Neutrophil (primary cell): ENCODE measurements at regions not wholly inside any gene's neighbourhood (a gene's known extent, or its start where the extent isn't known, plus 50 kb on each side); places are given as distances from the start of the nearest gene placed in this dataset.

ENCODE experiments used
- H3K27ac ChIP-seq: fragments of 200-600 bp; sonication (generic); 2 replicates; pipeline ENCODE4 v1.5.1; 2016; ENCODE audit warnings: mild to moderate bottlenecking, moderate library complexity
- H3K27me3 ChIP-seq: fragments of 200-600 bp; sonication (generic); 2 replicates; pipeline ENCODE4 v1.6.0; 2016; ENCODE audit warnings: mild to moderate bottlenecking
- H3K36me3 ChIP-seq: fragments of 200-600 bp; sonication (generic); 2 replicates; pipeline ENCODE4 v1.5.1; 2017
- H3K4me1 ChIP-seq, 2 experiments: fragments of 200-600 bp in 1 of 2; sonication (generic) in 1 of 2; 1 replicate in 1 of 2; 2 replicates in 1 of 2; pipeline versions ENCODE4 v1.5.1 to v1.6.1; 2013 to 2016; ENCODE audit warnings: low read depth in 1 of 2, low read length in 1 of 2, mild to moderate bottlenecking in 1 of 2, moderate library complexity in 1 of 2; ENCODE audit not compliant: control insufficient read depth in 1 of 2, insufficient read depth in 1 of 2
- H3K4me3 ChIP-seq, 2 experiments: fragments of 200-600 bp in 1 of 2; sonication (generic) in 1 of 2; 1 replicate in 1 of 2; 2 replicates in 1 of 2; pipeline ENCODE4 v1.5.1; 2013 to 2016; ENCODE audit warnings: low read depth in 1 of 2, low read length in 1 of 2, mild to moderate bottlenecking in 1 of 2, moderate library complexity in 1 of 2
- H3K9me3 ChIP-seq: fragments of 200-600 bp; sonication (generic); 2 replicates; pipeline ENCODE4 v1.5.1; 2016
- TF ChIP-seq, protein P1 (sequence below): fragments of 200-600 bp; sonication (generic); IDR thresholded peaks from 2 replicates; pipeline ENCODE4 v1.5.1; 2016; ENCODE audit warnings: antibody characterized with exemption

- TF ChIP-seq, protein P1, sequence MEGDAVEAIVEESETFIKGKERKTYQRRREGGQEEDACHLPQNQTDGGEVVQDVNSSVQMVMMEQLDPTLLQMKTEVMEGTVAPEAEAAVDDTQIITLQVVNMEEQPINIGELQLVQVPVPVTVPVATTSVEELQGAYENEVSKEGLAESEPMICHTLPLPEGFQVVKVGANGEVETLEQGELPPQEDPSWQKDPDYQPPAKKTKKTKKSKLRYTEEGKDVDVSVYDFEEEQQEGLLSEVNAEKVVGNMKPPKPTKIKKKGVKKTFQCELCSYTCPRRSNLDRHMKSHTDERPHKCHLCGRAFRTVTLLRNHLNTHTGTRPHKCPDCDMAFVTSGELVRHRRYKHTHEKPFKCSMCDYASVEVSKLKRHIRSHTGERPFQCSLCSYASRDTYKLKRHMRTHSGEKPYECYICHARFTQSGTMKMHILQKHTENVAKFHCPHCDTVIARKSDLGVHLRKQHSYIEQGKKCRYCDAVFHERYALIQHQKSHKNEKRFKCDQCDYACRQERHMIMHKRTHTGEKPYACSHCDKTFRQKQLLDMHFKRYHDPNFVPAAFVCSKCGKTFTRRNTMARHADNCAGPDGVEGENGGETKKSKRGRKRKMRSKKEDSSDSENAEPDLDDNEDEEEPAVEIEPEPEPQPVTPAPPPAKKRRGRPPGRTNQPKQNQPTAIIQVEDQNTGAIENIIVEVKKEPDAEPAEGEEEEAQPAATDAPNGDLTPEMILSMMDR: no peak
- no peaks in the 10 kb centered on the region for H3K27me3 ChIP-seq
- no peak overlapping the region for H3K27ac ChIP-seq
Observed at GRCh38 chr1:228818296-228818695, 83.0 kb downstream of the RHOU start.

DNA sequence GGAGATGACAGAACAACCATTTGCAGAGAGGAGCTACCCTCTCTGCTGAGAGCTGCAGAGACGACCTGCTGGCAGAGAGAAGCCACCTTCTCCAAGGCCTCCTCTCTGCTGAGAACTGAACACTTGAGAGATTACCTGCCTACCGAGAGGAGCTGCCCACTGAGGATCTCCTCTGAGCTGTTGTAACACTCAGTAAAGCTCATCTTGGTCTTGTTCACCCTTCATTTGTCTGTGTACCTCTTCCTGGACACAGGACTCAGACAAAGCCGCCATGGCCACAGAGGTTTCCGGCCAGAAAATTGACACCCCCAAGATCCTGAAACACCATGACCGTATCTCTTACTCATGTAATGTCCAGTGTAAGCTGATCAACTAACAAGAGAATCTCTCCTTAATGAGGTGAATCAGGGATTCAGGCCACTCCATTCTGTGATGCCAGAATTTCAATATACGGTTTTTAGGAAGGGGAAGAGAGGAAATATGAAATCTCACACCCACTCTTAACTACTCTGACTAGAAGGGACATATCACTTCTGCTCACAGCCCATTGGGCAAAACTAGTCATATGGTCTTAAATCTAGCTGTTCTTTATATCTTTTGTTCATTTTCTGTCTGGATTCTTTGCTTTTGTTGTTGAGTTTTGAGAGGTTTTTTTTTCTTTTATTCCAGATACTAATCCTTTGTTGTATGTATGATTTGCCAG, 83.8 kb downstream of the RHOU start:
- Histone ChIP-seq H3K27me3 (no peaks in the 10 kb centered on the region), H3K4me1 (no peaks in the 10 kb centered on the region), H3K9me3 (no peaks in the 10 kb centered on the region), H3K27ac (no peak overlapping the region), H3K36me3 (no peaks in the 10 kb centered on the region), H3K4me3 (no peak overlapping the region)
- TF ChIP-seq, protein P1: no peak

More at GRCh38 chr1:228818296-228818695, 83.0 kb downstream of the RHOU start:
- Histone ChIP-seq H3K4me3 (no peak overlapping the region), H3K36me3 (no peaks in the 10 kb centered on the region), H3K4me1 (no peaks in the 10 kb centered on the region), H3K9me3 (no peaks in the 10 kb centered on the region)

DNA sequence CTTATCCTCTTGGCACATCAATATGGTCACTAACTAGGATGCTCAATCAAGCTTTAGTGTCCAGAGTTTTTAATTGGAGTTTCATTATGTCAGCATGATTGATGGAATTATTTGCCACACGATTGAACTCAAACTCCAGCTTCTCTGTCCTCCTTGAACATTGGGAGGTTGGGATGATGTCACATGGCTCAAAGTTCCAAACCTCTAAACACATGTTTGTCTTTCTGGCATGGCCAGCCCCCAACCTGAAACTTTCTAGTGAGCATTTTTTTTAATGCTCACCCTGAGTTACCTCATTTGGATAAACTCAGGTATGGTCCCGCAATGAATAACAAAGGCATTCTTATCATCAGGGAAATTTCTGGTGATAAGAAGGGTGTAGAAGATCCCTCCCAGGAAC, 86.0 kb downstream of the RHOU start:
- Histone ChIP-seq H3K4me1 (peaks cover under 1 to 2% of the 10 kb centered on the region in 2 experiments), H3K4me3 (no peak overlapping the region), H3K36me3 (no peaks in the 10 kb centered on the region), H3K27me3 (no peaks in the 10 kb centered on the region), H3K27ac (no peak overlapping the region), H3K9me3 (no peaks in the 10 kb centered on the region)
- TF ChIP-seq, protein P1: no peak

DNA sequence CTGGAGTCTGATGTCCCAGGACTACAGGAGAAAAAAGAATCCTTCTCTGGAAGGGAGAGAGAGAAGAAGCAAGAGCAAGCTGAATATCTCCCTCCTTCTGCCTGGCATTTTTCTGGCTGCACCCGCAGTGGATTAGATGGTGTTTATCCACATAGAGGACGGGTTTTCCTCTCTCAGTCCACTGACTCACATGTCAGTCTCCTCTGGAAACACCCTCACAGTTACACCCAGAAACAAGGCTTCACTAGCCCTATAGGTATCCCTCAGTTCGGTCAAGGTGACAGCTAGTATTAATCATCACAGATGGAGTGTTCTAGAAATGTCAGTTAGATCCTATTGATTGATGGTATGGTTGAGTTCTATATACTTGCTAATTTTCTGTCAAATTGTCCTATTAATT, 87.9 kb downstream of the RHOU start:
- Histone ChIP-seq H3K4me1 (peaks cover 6 to 9% of the 10 kb centered on the region in 2 experiments), H3K27ac (no peak overlapping the region), H3K27me3 (no peaks in the 10 kb centered on the region), H3K9me3 (no peaks in the 10 kb centered on the region), H3K36me3 (no peaks in the 10 kb centered on the region), H3K4me3 (no peak overlapping the region)
- TF ChIP-seq, protein P1: no peak

GRCh38 chr1:228824366-228824765, 89.1 kb downstream of the RHOU start:
- Histone ChIP-seq H3K4me3 (no peak overlapping the region), H3K36me3 (no peaks in the 10 kb centered on the region), H3K9me3 (no peaks in the 10 kb centered on the region), H3K27ac (no peak overlapping the region), H3K4me1 (peaks cover 6 to 9% of the 10 kb centered on the region in 2 experiments), H3K27me3 (no peaks in the 10 kb centered on the region)
- TF ChIP-seq, protein P1: no peak
